Right lobe of liver (tissue), 6 donors: ENCODE measurements at regions not wholly inside any gene's neighbourhood (a gene's known extent, or its start where the extent isn't known, plus 50 kb on each side); places are given as distances from the start of the nearest gene placed in this dataset.

Source experiments
- ATAC-seq, 4 donors: fragments of 200-7000 bp; cut with Tn5 transposase; one replicate each; pipeline ENCODE4 v1.9.1; 2020; ENCODE audit warnings: mild to moderate bottlenecking in 4 of 4, moderate library complexity in 4 of 4
- DNase-seq, 3 donors: peaks; one replicate each; pipeline ENCODE4 v3.0.0-alpha.2; 2020
- H3K27ac ChIP-seq, 3 donors: fragments of 200-600 bp; one replicate each; pipeline ENCODE4 v1.8.0; 2022
- H3K27me3 ChIP-seq, 2 donors: fragments of 200-600 bp; one replicate each; pipeline ENCODE4 v1.8.0; 2022
- H3K36me3 ChIP-seq, 4 donors: fragments of 200-600 bp; sonication (generic) in 1 of 4; one replicate each; pipeline versions ENCODE4 v1.5.1 to v1.8.0; 2017 to 2022; ENCODE audit warnings: control low read depth in 1 of 4
- H3K4me1 ChIP-seq, 4 donors: fragments of 200-600 bp; sonication (generic) in 1 of 4; one replicate each; pipeline versions ENCODE4 v1.5.1 to v1.8.0; 2017 to 2022; ENCODE audit warnings: control low read depth in 1 of 4
- H3K4me3 ChIP-seq, 3 donors: fragments of 200-600 bp; one replicate each; pipeline ENCODE4 v1.8.0; 2022
- H3K9me3 ChIP-seq, 4 donors: fragments of 200-600 bp; sonication (generic) in 1 of 4; one replicate each; pipeline versions ENCODE4 v1.5.1 to v1.8.0; 2017 to 2022; ENCODE audit warnings: control low read depth in 1 of 4
- POLR2A ChIP-seq: fragments of 450-650 bp; IDR thresholded peaks from one replicate; pipeline ENCODE4 v1.6.1; 2017; ENCODE audit warnings: antibody characterized with exemption, mild to moderate bottlenecking
- WGBS: methylation state at CpG from one replicate; pipeline ENCODE4 v1.1.6; 2018; ENCODE audit warnings: low coverage, low lambda C conversion rate; ENCODE audit not compliant: insufficient coverage; ENCODE audit errors: missing lambda C conversion rate; 5-methylcytosine and 5-hydroxymethylcytosine counted together
- intact Hi-C, 2 donors: fragments of 100-400 bp; cut with DNase I; formaldehyde crosslinking; loops; one replicate each; pipeline versions ENCODE4 v1.11.2 to v1.14.1; 2022
- TF ChIP-seq, protein P1 (sequence below), 4 donors: fragments of 200-600 bp in 3 of 4; fragments of 450-650 bp in 1 of 4; IDR thresholded peaks; one replicate each; pipeline versions ENCODE4 v1.5.1 to v1.8.0; 2016 to 2022; ENCODE audit warnings: antibody characterized with exemption in 4 of 4, mild to moderate bottlenecking in 2 of 4
- donor health status: DM: no; HTN: yes; CAD: no.
- donor health status: DM: no; HTN: no; CAD: no.
- donor health status: DM: no; HTN: no; CAD: no.
- donor health status: DM: no; HTN: yes; CAD: no.
- donor health status: DM: no; HTN: yes; CAD: no.

GRCh38 chr3:18012436-18012835 is 270.0 kb upstream of the TBC1D5 start:
- ATAC-seq: no peak
- no peak for DNase-seq
- no peak overlapping the region for H3K27ac ChIP-seq
- no peaks in the 10 kb centered on the region for H3K4me1 ChIP-seq
- WGBS: 25% methylated on average over 2 of the region's 2 CpGs
- H3K27me3 ChIP-seq: no peaks in the 10 kb centered on the region
- H3K36me3 ChIP-seq: no peaks in the 10 kb centered on the region
- H3K9me3 ChIP-seq: no peaks in the 10 kb centered on the region
- no peak overlapping the region for H3K4me3 ChIP-seq
- intact Hi-C loops: no loop called here
- TF ChIP-seq, protein P1, sequence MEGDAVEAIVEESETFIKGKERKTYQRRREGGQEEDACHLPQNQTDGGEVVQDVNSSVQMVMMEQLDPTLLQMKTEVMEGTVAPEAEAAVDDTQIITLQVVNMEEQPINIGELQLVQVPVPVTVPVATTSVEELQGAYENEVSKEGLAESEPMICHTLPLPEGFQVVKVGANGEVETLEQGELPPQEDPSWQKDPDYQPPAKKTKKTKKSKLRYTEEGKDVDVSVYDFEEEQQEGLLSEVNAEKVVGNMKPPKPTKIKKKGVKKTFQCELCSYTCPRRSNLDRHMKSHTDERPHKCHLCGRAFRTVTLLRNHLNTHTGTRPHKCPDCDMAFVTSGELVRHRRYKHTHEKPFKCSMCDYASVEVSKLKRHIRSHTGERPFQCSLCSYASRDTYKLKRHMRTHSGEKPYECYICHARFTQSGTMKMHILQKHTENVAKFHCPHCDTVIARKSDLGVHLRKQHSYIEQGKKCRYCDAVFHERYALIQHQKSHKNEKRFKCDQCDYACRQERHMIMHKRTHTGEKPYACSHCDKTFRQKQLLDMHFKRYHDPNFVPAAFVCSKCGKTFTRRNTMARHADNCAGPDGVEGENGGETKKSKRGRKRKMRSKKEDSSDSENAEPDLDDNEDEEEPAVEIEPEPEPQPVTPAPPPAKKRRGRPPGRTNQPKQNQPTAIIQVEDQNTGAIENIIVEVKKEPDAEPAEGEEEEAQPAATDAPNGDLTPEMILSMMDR (IDR thresholded peaks at IDR 0.05): no peak
- TF ChIP-seq POLR2A: no peak

GRCh38 chr3:18011387-18011786 is 269.0 kb upstream of the TBC1D5 start:
- Histone ChIP-seq H3K27ac (no peak overlapping the region), H3K4me3 (no peak overlapping the region), H3K36me3 (no peaks in the 10 kb centered on the region), H3K27me3 (no peaks in the 10 kb centered on the region), H3K9me3 (no peaks in the 10 kb centered on the region), H3K4me1 (no peaks in the 10 kb centered on the region)
- ATAC-seq (no peak), DNase-seq (no peak)
- intact Hi-C loops: no loop called here
- 67% methylated on average over 3 of the region's 3 CpGs for WGBS
- TF ChIP-seq, protein P1 (IDR thresholded peaks at IDR 0.05): no peak
- TF ChIP-seq POLR2A: no peak

- ATAC-seq (no peak), DNase-seq (no peak)
- TF ChIP-seq, protein P1 (IDR thresholded peaks at IDR 0.05): no peak
- no peak for TF ChIP-seq POLR2A
- no peaks in the 10 kb centered on the region for H3K4me1 ChIP-seq
- no peaks in the 10 kb centered on the region for H3K9me3 ChIP-seq
- no peak overlapping the region for H3K27ac ChIP-seq
- no peaks in the 10 kb centered on the region for H3K27me3 ChIP-seq
- 57% methylated on average over 4 of the region's 4 CpGs for WGBS
- intact Hi-C loops: no loop called here
- H3K36me3 ChIP-seq: no peaks in the 10 kb centered on the region
- H3K4me3 ChIP-seq: no peak overlapping the region
These were observed 267.6 kb upstream of the TBC1D5 start for GRCh38 chr3:18010001-18010400.

- intact Hi-C loops: no loop called here
- Histone ChIP-seq H3K4me1 (no peaks in the 10 kb centered on the region), H3K9me3 (no peaks in the 10 kb centered on the region), H3K36me3 (no peaks in the 10 kb centered on the region), H3K4me3 (no peak overlapping the region), H3K27ac (no peak overlapping the region), H3K27me3 (no peaks in the 10 kb centered on the region)
- 52% methylated on average over 5 of the region's 5 CpGs for WGBS
- no peak for TF ChIP-seq POLR2A
- TF ChIP-seq, protein P1 (IDR thresholded peaks at IDR 0.05): no peak
- DNase-seq: no peak
- ATAC-seq: no peak
These were observed 266.4 kb upstream of the TBC1D5 start for GRCh38 chr3:18008706-18009368.

- no peak overlapping the region for H3K4me3 ChIP-seq
- intact Hi-C loops: no loop called here
- H3K4me1 ChIP-seq: no peaks in the 10 kb centered on the region
- no peak for DNase-seq
- H3K9me3 ChIP-seq: no peaks in the 10 kb centered on the region
- H3K36me3 ChIP-seq: no peaks in the 10 kb centered on the region
- no peaks in the 10 kb centered on the region for H3K27me3 ChIP-seq
- no peak overlapping the region for H3K27ac ChIP-seq
- TF ChIP-seq, protein P1 (IDR thresholded peaks at IDR 0.05): no peak
- TF ChIP-seq POLR2A: no peak
- 41% methylated on average over 1 of the region's 1 CpG for WGBS
- ATAC-seq: no peak
These were observed 265.5 kb upstream of the TBC1D5 start for GRCh38 chr3:18007980-18008379.
